ENCODE measurements at regions not wholly inside any gene's neighbourhood (a gene's known extent, or its start where the extent isn't known, plus 50 kb on each side); places are given as distances from the start of the nearest gene placed in this dataset.

DNA sequence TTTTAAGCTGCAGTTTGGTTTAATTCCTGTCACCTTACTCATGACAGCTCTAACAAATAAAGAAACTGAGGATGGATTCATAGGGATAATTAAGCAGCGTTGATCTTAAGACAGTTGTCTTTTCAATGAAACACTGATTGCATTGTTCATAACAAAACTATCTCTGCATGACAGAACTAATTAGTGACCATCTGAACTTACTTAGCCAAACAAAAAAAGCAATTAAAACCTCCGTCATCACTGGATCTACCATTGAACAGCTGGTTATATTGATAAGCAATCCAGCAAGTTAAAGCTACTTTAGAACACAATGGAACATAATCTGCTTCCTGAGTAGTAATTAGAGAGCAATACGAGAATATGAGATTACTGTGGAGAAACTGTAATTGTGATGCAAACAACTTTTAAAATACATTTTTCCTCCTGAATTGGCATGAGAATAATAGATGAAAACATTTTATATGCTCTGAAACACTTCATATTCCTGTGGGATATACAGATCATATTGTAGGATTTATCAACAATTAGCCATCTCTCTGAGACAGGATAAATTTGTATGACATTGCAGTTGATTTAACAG, 2576.8 kb downstream of the PCDH7 start:
- DNase-seq (ENCODE audit: low read depth in 3 of 3) = no peak

DNA sequence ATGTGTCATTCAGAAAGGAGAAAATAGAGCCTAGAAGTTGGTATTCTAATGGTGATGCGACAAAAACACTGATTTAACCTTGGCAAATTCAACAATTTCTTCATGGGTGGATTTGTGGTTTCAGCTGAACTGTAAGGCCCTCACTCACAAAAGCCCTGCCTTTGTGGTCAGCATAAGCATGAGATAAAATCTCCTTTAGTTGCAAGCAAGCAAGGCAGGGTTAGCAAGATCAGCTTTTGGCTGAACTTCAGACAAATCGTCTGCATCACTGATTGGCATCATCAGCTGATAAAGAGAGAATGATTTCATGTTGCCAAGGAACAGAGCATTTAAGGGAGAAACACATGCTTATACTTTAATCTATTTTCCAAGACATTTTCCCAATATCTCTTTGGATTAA, 2582.2 kb downstream of the PCDH7 start:
- DNase-seq (ENCODE audit: low read depth in 3 of 3) = no peak

DNA sequence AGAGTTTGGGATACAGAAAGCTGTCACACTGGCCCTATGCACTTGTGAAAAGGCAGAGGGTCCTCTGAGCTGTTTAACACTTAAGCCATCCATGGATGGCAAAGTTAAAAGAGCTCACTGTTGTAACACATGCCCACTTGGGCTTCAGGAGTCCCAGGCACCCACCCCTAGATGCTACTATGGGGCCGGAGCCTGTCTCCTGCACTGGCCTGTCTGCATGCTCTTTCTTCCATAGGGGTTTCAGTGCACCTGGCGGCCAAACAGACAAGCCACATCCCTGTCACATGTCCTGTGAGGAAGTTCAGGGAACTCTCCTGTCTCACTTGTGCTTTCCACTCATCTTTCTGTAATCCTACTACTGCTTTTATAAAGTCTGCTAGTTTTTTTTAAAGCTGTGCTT, 2586.0 kb downstream of the PCDH7 start:
- DNase-seq (ENCODE audit: low read depth in 3 of 3) = no peak

- DNase-seq (ENCODE audit: low read depth in 3 of 3) = no peak
Observed at GRCh38 chr4:33316033-33316432, 2595.9 kb downstream of the PCDH7 start.

- no peak for DNase-seq (ENCODE audit: low read depth in 3 of 3)
Observed at GRCh38 chr4:33316578-33316977, 2596.4 kb downstream of the PCDH7 start.

- no peak for DNase-seq (ENCODE audit: low read depth in 3 of 3)
Observed at GRCh38 chr4:33323393-33323792, 2603.2 kb downstream of the PCDH7 start.

GRCh38 chr4:33334416-33334815, 2614.2 kb downstream of the PCDH7 start:
- DNase-seq (ENCODE audit: low read depth in 3 of 3) = no peak

DNA sequence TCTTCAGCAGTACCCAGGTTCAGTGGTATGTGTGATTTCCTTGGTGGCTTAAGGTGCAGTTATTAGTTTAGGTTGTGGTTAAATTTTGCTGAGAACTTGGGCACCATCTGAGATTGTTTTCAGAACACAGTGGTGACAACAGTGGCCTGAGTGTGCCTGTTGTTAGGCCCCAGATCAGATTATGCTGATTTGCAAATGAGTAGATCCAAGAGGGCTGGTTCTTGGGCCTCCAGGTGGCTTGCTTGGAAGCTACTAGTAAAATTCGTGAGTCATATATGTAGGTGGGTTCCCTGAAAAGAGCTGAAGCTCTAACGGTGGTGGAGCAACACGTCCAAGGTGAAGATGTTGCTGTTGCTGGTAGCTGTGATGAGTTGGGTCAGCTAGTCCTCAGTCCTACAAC, 2619.6 kb downstream of the PCDH7 start:
- DNase-seq (ENCODE audit: low read depth in 3 of 3) = no peak

- DNase-seq (ENCODE audit: low read depth in 3 of 3) = no peak
Observed at GRCh38 chr4:33340168-33340567, 2620.0 kb downstream of the PCDH7 start.

DNA sequence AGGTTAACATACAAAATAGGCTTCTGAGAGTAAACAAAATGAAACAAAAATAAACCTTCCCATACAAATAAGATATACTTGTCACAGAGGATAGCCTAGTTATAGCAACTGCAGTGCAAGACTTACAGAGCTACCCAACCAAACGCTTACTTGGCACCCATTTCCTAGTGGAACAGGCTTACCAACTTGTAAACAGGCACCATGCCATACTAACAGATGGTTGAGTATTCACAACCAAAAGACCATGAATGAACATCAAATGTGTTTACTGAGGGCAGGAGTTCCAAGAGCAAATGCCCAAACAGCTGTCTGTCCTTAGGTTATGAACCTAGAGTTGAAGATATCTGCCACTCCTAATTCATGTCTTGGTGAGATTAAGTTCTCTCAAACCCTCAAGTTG, 2629.2 kb downstream of the PCDH7 start:
- DNase-seq (ENCODE audit: low read depth in 3 of 3) = no peak

DNA sequence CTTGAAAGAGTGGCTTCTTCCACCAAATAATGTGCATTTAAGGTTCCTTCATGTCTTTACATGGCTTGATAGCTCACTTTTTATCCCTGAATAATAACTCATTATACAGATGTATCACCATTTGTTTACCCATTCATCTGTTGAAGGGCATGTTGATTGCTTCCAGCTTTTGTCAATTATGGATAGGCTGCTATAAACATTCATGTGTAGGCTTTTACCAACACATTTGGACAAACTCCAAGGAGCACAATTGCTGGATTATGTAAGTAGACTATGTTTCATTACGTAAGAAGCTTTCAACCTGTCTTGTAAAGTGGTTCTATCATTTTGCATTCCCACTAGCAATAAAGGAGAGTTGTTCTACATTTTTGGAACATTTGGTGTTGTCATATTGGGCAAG, 2637.0 kb downstream of the PCDH7 start:
- no peak for DNase-seq (ENCODE audit: low read depth in 3 of 3)

GRCh38 chr4:33369446-33369845, 2649.3 kb downstream of the PCDH7 start:
- no peak for DNase-seq (ENCODE audit: low read depth in 3 of 3)

GRCh38 chr4:33381816-33382215, 2661.6 kb downstream of the PCDH7 start:
- DNase-seq (ENCODE audit: low read depth in 3 of 3) = no peak

DNA sequence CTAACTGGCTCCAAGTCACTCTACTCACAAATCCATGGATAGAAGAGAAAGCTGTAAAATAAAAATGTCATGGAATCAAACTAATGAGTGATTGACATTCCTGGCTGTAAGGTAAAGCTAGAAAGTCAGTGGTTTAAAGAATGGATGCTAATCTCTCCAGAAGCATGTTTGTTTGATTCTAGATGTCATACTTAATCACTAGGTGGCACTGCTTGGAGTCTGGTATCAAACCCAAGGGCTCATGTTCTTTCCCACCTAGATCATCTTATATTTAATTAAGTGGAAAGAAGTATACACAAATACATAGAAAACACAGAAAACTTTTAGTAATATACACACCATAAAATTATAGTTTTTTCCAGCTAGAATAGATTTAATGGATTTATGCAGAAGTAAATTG, 2666.6 kb downstream of the PCDH7 start:
- DNase-seq (ENCODE audit: low read depth in 3 of 3) = no peak

GRCh38 chr4:33390976-33391375, 2670.8 kb downstream of the PCDH7 start:
- no peak for DNase-seq (ENCODE audit: low read depth in 3 of 3)

GRCh38 chr4:33395731-33396485, 2675.7 kb downstream of the PCDH7 start:
- DNase-seq (ENCODE audit: low read depth in 3 of 3) = no peak

DNA sequence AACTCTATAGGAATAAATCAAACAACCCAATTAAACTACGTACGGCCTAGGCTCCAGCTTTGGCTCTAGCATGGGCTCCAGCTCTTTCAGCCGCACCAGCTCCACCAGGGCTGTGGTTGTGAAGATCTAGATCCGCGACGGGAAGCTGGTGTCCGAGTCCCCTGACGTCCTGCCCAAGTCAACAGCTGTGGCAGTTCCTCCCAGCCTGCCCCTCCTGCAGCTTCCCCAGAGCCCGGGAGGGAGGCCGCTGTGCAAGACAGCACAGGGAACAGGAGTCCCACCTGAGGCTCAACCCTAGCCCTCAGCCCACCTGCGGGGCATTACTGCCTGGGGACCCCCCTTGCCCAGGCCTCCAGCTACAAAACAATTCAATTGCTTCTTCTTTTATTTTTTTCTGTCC, 2680.3 kb downstream of the PCDH7 start:
- no peak for DNase-seq (ENCODE audit: low read depth in 3 of 3)

DNA sequence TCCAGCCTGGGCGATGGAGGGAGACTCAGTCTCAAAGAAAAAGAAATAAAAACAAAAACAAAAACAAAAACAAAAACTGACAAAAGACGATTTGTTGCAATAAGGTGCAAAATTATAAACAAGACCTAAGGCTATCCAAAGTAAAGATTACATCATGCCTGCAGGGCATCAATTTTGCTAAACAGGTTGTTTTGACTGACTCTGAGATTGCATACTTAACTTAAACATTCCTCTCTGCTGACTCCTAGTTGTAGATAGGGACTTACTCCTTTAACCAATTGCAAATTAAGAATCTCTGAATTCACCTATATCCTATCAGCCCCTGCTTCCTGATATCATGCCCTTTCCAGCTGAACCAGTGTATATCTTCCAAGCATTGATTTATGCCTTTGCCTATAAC, 2687.3 kb downstream of the PCDH7 start:
- DNase-seq (ENCODE audit: low read depth in 3 of 3) = no peak

DNA sequence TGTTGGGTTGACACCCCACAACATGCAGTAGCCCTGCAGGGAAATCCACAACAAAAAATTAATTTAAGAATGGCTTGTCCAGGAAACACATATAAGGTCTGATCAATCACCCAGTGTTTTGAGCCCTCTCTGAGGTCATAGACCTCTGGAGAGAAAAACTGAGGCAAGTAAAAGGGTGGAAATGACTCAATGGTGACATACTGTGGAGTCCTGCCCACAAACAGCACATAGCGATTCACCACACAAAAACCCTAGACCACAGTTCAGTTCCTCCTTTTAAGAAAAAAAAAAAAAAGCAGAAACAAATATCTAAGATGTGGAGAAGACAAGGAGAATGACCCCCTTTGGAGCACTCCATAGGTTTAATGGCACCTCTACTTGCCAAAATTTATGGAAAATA, 2691.0 kb downstream of the PCDH7 start:
- no peak for DNase-seq (ENCODE audit: low read depth in 3 of 3)

DNA sequence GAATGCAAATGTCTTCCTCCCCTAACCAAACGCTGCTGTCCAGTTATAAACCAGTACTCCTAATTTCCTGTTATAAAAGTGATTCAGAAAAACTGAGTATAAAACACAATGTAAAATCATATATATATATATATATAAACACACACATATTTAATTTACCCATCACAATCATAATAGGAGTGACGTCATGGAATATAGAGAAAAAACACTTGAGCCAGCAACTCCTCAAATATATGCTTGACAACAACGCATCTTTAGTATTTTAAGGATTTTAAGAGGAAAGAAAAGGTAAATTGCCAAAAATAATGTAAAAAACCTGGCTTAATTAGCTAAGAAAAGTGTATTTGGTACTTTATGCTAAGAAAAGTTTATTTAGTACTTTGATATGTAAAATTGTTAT, 2701.7 kb downstream of the PCDH7 start:
- no peak for DNase-seq (ENCODE audit: low read depth in 3 of 3)

GRCh38 chr4:33422656-33423055, 2702.5 kb downstream of the PCDH7 start:
- DNase-seq (ENCODE audit: low read depth in 3 of 3) = no peak

DNA sequence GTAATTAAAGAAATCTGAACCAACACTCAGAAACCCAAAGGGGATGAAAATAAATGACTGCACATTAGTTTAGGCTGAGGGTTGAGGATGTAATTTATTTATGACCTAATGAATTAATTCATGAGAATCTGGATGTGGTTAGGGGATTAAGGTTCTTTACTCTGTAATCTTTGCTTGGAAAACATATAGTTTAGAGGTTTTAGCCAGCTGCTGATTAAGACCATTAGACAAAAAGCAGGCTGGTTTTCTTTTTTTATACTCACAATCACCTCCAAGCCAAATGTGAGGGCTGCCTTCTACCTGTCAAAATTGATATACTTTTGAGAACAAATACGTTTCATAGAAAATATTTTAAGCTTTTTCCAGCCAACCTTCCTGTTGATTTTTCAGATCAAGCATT, 2705.8 kb downstream of the PCDH7 start:
- no peak for DNase-seq (ENCODE audit: low read depth in 3 of 3)

DNA sequence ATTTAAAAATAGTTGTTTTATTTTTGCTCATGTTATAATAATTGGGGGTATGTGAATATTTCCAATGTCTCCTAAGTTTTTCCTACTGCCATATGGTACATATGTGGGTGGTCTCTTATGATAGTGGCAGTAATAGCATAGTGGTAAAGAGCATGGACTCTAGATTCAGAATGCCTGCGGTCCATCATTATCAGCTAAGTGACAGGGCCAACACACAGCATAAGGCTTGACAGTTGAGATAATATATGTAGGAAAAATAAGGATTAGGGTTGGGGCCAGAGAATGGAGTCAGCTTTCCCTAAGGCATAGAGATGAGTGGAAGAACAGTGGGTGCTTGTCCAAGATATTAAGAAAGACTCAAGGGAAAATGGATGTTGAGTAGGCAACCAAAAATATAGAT, 2707.5 kb downstream of the PCDH7 start:
- no peak for DNase-seq (ENCODE audit: low read depth in 3 of 3)

DNA sequence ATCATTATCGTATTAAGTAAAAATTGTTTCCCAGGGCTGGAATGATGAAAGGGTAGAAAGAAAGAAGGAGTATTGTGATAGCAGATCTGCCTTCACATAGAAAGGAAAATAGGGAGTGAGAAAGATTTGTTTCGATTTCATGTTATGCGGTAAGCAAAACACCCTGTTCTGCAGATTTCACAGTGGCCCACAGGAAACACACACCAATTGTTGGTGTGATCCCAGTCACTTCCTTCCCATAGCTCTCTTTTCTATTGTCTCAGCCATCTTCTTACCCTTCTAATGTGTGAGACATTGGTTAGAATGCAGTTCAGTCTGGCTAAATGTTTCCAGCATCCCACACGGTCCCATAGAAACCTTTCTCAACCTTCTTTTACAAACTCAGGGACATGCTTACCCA, 2709.8 kb downstream of the PCDH7 start:
- DNase-seq (ENCODE audit: low read depth in 3 of 3) = no peak

Data from stimulated activated CD4-positive, alpha-beta T cell treated with anti-CD3 and anti-CD28 coated beads, TNF-alpha, amount 100 ng/mL, for 24 hours (primary cell).